ENCODE measurements at regions not wholly inside any gene's neighbourhood (a gene's known extent, or its start where the extent isn't known, plus 50 kb on each side); places are given as distances from the start of the nearest gene placed in this dataset.

GRCh38 chr1:5704561-5705514 lies 287.4 kb downstream of the NPHP4 start:
- CTCF ChIA-PET, result no interaction called here

GRCh38 chr1:5701642-5702041 lies 290.6 kb downstream of the NPHP4 start:
- peaks cover 4% of the 10 kb centered on the region for H3K27me3 Mint-ChIP-seq
- POLR2A ChIA-PET, result no interaction called here
- H3K27ac Mint-ChIP-seq, result no peak overlapping the region
- H3K4me3 Mint-ChIP-seq, result no peak overlapping the region
- DNase-seq, result no peak
- no peaks in the 10 kb centered on the region for H3K4me1 Mint-ChIP-seq
- CTCF ChIA-PET, result no interaction called here
- H3K9me3 Mint-ChIP-seq, result no peaks in the 10 kb centered on the region
- H3K36me3 Mint-ChIP-seq (ENCODE audit: low read depth), result no peaks in the 10 kb centered on the region

More at GRCh38 chr1:5704561-5705514, 287.4 kb downstream of the NPHP4 start:
- DNase-seq, result no peak
- no peaks in the 10 kb centered on the region for H3K36me3 Mint-ChIP-seq (ENCODE audit: low read depth)
- no peaks in the 10 kb centered on the region for H3K9me3 Mint-ChIP-seq
- H3K27ac Mint-ChIP-seq, result no peak overlapping the region
- H3K27me3 Mint-ChIP-seq, result peaks cover 4% of the 10 kb centered on the region
- H3K4me3 Mint-ChIP-seq, result no peak overlapping the region
- POLR2A ChIA-PET, result no interaction called here
- H3K4me1 Mint-ChIP-seq, result no peaks in the 10 kb centered on the region

DNA sequence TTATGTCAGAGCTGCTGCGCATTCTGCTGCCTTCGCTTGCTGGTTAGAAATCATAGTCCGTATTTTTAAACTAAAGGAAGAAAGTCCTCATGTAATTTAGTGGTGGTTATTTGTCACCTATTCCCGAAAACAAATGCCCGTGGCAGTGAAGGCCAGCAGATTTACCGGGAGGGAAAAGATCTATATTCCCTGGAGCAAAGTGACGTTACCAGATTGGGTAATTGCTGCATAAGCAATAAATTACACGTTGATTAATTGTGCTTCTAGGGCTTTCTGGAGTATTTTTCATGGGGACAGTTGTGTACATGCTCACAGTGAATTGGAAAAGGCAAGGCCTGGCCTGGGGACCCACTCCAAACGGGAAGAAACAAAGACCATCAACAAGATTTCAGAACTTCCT lies 298.7 kb downstream of the NPHP4 start:
- Mint-ChIP-seq H3K27ac (no peak overlapping the region), H3K9me3 (no peaks in the 10 kb centered on the region), H3K36me3 (ENCODE audit: low read depth) (no peaks in the 10 kb centered on the region), H3K4me3 (no peak overlapping the region), H3K4me1 (no peaks in the 10 kb centered on the region), H3K27me3 (peaks cover 7% of the 10 kb centered on the region)
- ChIA-PET CTCF (no interaction called here), POLR2A (no interaction called here)
- DNase-seq, result no peak

GRCh38 chr1:5692664-5693063 lies 299.6 kb downstream of the NPHP4 start:
- POLR2A ChIA-PET, result no interaction called here
- H3K4me1 Mint-ChIP-seq, result no peaks in the 10 kb centered on the region

GRCh38 chr1:5691795-5692509 lies 300.3 kb downstream of the NPHP4 start:
- no peak for DNase-seq
- Mint-ChIP-seq H3K27ac (no peak overlapping the region), H3K4me3 (no peak overlapping the region), H3K9me3 (no peaks in the 10 kb centered on the region), H3K27me3 (peaks cover 7% of the 10 kb centered on the region), H3K36me3 (ENCODE audit: low read depth) (no peaks in the 10 kb centered on the region), H3K4me1 (no peaks in the 10 kb centered on the region)
- POLR2A ChIA-PET, result no interaction called here
- CTCF ChIA-PET, result no interaction called here

More at GRCh38 chr1:5692664-5693063, 299.6 kb downstream of the NPHP4 start:
- no peak for DNase-seq
- CTCF ChIA-PET, result no interaction called here
- no peaks in the 10 kb centered on the region for H3K9me3 Mint-ChIP-seq
- peaks cover 7% of the 10 kb centered on the region for H3K27me3 Mint-ChIP-seq
- no peak overlapping the region for H3K27ac Mint-ChIP-seq
- H3K36me3 Mint-ChIP-seq (ENCODE audit: low read depth), result no peaks in the 10 kb centered on the region
- no peak overlapping the region for H3K4me3 Mint-ChIP-seq

- Mint-ChIP-seq H3K4me3 (no peak overlapping the region), H3K36me3 (ENCODE audit: low read depth) (no peaks in the 10 kb centered on the region), H3K4me1 (no peaks in the 10 kb centered on the region), H3K27ac (no peak overlapping the region), H3K27me3 (peaks cover 7% of the 10 kb centered on the region), H3K9me3 (peaks cover 2% of the 10 kb centered on the region)
- DNase-seq, result no peak
- POLR2A ChIA-PET, result no interaction called here
- CTCF ChIA-PET, result no interaction called here
Observed at GRCh38 chr1:5690898-5691297, 301.3 kb downstream of the NPHP4 start.

- Mint-ChIP-seq H3K27ac (no peak overlapping the region), H3K36me3 (ENCODE audit: low read depth) (no peaks in the 10 kb centered on the region), H3K4me3 (no peak overlapping the region), H3K9me3 (peaks cover 2% of the 10 kb centered on the region), H3K27me3 (peaks cover 1% of the 10 kb centered on the region), H3K4me1 (no peaks in the 10 kb centered on the region)
- no peak for DNase-seq
- ChIA-PET POLR2A (no interaction called here), CTCF (no interaction called here)
Observed at GRCh38 chr1:5690291-5690690, 301.9 kb downstream of the NPHP4 start.

DNA sequence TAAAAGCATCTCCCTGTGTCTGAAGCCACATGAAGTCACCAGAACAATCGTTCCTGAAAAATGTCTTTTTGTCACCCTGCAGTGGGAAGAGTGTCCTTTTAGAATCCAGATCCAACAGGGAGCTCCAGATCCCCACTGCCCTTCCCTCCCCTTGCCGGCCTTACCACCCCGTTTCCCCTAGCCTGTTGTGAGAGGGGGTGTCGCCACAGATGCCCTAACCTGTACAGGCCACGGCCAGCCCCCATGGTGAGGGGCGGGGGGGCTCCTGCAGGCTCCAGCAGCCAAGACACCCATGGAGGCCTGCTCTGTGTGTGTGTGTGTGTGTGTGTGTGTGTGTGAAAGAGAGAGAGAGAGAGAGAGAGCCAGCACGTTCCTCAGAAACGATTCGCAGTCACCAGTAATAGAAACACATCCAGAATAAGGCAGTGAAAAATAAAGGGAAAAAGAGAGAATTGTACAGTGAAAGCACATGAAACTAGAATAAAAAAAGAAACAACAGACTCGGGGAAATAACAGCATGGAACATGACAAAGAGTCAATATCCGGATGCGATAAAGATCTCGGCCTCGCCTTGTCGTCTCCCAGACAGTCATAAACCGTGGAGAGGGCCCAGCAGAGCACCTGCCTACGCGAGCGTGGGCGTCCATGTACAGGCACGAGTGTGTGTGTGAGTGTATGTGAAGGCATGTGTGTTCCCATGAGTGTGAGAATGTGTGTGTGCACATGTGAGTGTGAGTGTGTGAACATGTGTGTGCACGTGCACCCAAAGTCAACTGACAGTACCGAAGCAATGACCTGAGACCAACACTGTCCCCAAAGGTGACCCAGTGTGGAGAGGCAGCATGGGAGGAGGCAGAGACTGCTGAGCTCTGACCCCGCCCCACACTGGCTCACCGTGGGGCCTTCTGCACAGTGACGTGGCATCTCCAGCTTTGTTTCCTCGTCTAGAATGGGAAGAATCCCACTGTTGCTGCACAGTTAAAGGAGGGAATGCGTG lies 303.8 kb downstream of the NPHP4 start:
- Mint-ChIP-seq H3K4me3 (no peak overlapping the region), H3K27ac (no peak overlapping the region), H3K4me1 (no peaks in the 10 kb centered on the region), H3K27me3 (no peaks in the 10 kb centered on the region), H3K9me3 (peaks cover 2% of the 10 kb centered on the region), H3K36me3 (ENCODE audit: low read depth) (no peaks in the 10 kb centered on the region)
- CTCF ChIA-PET, result no interaction called here
- no peak for DNase-seq
- POLR2A ChIA-PET, result no interaction called here

DNA sequence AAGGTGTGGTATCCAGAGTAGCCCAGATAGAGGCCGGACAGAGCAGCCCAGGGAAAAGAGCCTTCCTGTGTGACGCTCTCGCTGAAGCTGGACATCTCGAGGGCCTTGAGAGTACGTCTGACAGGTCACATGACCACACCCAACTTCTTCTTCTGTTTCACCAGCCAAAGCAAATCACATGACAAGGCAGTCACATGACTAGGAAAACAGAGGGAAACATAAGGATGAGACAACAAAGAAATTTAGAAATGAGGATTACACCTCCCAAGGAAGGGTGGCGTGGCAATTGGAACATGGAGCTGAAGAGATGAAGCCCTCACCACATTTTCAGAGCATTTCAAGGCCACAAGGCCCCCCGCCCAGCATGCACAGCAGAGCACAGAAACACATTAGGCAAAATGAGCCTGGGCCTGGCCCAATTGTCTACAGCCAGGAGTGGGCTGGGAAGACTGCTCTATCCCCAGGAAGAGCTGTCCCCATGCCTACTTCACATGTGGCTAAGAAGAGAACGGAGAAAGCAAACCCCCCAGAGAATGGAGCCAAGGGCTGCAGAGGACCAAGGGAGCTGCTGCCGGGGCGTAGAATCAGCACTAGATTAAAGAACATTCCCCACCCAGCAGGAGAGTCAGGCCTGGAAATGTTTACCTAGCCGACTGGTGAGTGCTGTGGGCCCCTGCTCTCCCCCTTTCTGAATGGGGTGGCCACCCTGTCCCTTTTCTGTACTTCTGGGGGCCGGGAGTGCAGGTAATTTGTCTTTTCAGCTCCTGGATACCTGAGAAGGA lies 305.1 kb downstream of the NPHP4 start:
- Mint-ChIP-seq H3K27me3 (no peaks in the 10 kb centered on the region), H3K27ac (no peak overlapping the region), H3K9me3 (peaks cover 2% of the 10 kb centered on the region), H3K4me3 (no peak overlapping the region), H3K4me1 (no peaks in the 10 kb centered on the region), H3K36me3 (ENCODE audit: low read depth) (no peaks in the 10 kb centered on the region)
- POLR2A ChIA-PET, result no interaction called here
- CTCF ChIA-PET, result no interaction called here
- DNase-seq, result no peak

DNA sequence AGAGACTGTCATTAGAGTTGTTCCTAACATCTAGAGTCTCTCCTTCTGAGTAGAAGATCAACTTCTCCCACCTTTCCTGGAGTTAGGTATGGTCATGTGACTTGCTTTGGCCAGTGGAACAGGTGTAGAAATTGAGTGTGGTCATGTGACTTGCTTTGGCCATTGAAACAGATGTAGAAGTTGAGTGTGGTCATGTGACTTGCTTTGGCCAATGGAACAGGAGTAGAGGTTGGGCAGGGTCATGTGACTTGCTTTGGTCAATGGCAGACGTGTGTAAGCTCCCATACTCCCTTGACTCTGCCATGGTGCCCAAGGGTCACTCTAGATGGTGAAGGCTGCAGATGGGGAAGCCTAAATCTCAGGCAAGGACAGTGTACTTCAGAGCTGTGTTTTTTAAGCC lies 306.0 kb downstream of the NPHP4 start:
- DNase-seq, result no peak
- Mint-ChIP-seq H3K27me3 (no peaks in the 10 kb centered on the region), H3K4me3 (no peak overlapping the region), H3K4me1 (no peaks in the 10 kb centered on the region), H3K27ac (no peak overlapping the region), H3K36me3 (ENCODE audit: low read depth) (no peaks in the 10 kb centered on the region), H3K9me3 (peaks cover 2% of the 10 kb centered on the region)
- ChIA-PET POLR2A (no interaction called here), CTCF (no interaction called here)

DNA sequence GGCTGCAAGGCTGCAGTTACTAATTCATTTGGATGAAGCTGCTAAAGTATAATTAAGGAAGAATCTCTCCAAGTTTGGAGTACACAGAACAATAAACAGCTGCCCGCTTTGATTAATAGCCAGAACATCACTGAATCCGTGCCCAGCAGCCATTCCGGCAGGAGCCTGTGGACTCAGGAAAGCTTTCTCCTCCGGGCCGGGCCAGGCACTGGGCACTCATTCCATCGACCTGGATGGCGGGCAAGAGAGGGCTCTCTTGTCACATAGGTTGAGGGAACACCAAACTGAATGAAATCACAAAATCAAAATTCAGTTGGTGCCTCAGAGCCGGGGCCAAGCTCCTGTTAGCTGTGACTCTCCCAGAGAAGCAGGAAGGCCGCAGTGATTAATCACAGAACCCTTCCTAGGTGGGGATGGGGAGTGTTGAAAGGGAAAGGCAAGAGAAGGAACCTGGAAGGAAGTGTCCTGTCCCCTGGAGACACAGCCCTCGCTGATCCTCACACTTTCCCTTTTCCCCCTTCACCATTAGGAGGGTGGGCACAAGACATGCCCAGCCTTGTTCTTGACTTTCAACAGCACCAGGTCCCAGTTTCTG lies 306.7 kb downstream of the NPHP4 start:
- H3K36me3 Mint-ChIP-seq (ENCODE audit: low read depth), result no peaks in the 10 kb centered on the region
- CTCF ChIA-PET, result interaction anchor here (1.5 kb wide), 1 partner anchor 60 kb away, joined by 3 read pairs; no protein-coding TSS in a partner anchor
- no peaks in the 10 kb centered on the region for H3K27me3 Mint-ChIP-seq
- no peak overlapping the region for H3K4me3 Mint-ChIP-seq
- no peaks in the 10 kb centered on the region for H3K4me1 Mint-ChIP-seq
- H3K9me3 Mint-ChIP-seq, result peaks cover 2% of the 10 kb centered on the region
- POLR2A ChIA-PET, result no interaction called here
- no peak overlapping the region for H3K27ac Mint-ChIP-seq
- DNase-seq, result no peak

DNA sequence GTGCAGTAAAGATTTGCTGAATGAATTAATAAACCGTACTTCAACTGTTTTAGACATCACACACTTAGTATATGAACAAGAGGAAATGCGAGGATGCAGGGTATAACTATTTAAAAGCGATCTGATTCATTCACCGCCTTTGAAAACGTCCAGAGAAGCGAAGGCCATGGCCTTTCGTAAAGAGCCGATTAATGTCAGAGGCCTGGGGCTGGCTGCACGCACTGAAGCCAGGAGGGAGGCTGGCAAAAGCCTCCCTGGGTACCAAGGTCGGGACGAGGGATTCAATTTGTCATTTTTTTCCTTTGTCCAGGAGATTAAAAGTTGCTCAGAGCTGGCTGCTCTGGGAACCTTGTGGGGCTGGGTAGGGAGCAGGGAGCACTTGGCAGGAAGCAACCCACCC lies 307.4 kb downstream of the NPHP4 start:
- ChIA-PET POLR2A (no interaction called here), CTCF (interaction anchor here (1.5 kb wide), 1 partner anchor 60 kb away, joined by 3 read pairs; no protein-coding TSS in a partner anchor)
- H3K4me1 Mint-ChIP-seq, result no peaks in the 10 kb centered on the region
- DNase-seq, result no peak
- H3K4me3 Mint-ChIP-seq, result no peak overlapping the region
- H3K9me3 Mint-ChIP-seq, result peaks cover 2% of the 10 kb centered on the region
- no peaks in the 10 kb centered on the region for H3K36me3 Mint-ChIP-seq (ENCODE audit: low read depth)
- no peak overlapping the region for H3K27ac Mint-ChIP-seq
- H3K27me3 Mint-ChIP-seq, result no peaks in the 10 kb centered on the region
